CD4-positive, alpha-beta T cell treated with Interleukin-2 at 100 ng/mL for 4 hours (primary cell): ENCODE measurements at regions not wholly inside any gene's neighbourhood (a gene's known extent, or its start where the extent isn't known, plus 50 kb on each side); places are given as distances from the start of the nearest gene placed in this dataset.

Experiments used
- DNase-seq: peaks from one replicate; pipeline ENCODE4 v3.0.0-alpha.2; 2020; ENCODE audit warnings: low spot score

DNA sequence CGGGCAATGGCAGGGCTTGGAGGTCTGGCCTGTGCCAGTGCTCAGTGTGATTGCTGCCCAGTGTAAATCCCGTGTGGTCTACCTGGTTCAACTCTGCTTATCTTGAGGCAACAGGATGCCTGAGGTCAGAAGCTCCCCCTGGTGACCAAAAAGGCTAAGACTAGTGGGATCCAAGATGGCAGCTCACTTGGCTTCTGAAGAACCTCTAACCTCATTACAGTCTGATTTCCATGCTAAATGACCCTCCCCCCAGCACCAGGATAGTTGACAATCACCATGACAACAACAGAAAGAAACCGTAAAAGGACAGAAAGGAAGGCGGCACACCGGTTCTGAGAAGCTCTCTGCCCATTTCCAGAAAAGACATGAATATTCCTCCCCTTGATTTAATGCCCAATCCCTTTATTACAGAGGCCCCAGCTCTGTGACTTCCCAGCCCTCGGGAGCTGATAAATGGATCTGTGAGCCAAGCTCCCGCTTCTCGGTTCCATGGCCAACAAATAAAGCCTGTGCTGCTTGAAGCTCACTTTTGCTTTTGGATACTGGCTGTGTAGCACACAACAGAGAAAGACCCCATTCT, 398.4 kb downstream of the CTTN start:
- DNase-seq = no peak

DNA sequence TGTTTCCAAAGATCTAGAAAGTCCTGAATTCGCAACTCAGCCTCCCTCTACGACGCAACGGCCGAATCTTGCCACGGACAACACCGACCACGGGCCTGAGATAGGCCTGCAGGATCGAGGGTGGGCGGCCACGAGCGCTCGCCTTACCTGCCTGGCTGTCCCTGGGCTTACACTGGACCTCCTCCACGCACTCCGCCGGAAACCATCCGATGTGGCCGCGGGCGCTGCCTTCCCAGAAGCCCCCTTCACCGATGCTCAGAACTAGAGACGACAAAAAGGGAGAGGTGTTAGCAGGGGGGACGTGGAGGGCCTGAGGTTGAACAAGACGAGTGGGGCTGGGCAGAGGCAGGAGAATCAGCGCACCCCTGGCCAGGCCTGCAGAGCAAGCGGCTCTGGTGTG, 400.0 kb downstream of the CTTN start:
- no peak for DNase-seq

DNA sequence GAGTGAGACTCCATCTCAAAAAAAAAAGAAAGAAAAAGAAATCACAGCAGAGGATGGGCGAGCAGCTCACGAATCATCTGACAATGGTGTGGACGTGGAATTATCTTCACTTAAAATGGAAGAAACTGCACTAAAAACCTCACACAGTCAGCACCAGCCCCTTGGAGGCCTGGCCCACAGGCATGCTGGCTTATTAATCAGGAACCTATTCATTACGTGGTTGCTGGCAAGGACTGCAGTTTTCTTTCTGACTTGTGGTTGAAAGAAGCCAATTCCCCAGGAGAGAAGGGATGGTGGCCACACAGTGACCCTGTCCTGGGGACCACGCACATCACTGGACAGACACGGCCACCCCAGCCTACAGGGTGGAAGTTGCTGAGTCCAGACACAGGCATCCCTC, 401.1 kb downstream of the CTTN start:
- no peak for DNase-seq

DNA sequence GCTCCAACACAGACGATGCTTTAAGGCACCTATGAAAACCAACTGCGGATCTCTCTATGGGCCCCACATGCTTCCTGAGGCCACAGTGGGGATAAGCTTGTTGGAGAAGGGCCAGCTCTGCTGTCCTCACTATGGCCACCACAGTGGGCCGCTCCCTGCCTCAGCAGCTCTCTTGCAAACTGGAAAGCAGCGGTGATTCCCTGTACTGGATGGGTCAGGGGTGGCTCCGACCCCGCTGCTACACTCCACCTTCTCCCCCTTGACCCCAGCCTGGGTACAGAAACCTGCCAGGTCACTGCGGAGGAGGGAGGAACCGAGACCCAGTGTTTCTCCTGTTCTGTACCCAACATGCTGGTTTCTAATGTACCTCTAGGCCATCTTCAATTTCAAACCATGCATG, 403.9 kb downstream of the CTTN start:
- no peak for DNase-seq

DNA sequence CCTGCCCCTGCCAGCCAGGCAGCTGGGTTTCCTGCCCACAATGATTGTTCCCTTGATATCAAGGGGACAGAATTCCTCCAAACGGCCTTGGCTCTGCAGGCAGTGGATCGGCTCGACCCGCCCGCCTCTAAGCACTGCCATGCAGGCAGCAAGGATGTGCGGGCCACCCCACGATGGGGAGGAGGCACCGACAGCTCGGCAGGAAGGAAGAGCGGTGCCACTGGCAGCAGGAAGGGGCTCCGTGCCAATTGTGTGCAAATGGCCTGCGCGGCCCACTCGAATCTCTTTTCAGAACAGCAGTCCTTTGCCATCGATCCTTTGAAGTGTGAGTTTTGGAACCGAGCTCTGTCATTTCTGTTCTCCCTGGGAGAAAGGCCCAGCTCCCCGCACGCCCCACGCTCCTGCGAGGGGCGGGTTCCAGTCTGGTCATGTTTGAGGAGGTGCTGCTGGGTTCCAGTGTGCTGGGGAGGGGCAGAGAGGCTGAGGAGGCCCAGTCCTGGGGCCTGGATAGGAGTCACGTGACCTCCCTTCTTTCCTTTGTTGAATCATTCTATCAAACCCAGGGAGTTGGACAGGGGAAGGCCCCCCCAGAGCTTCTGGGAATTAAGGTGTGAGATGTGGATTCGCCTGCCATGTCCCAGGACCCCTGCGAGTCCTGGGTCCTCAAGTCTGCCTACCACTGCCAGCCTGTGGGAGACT, 406.0 kb downstream of the CTTN start:
- DNase-seq = no peak

DNA sequence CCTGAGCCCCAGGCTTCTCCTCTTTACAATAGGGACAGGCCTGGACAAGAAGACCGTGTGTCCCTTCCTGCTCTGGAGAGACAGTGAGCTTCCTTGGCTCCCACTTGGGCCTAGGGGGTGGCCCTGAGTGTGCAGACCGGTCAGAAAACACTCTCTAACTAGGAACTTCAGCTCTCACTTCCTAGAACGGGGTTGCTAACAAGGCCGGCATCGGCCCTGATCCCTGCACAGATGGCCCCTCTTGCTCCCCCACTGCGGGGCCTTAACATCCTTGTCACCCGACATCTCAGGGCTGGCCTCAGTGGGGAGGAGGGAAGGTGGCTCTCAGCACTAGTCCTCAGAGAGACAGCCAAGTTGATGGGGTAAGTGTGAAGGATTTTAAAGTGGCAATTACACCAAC, 406.9 kb downstream of the CTTN start:
- no peak for DNase-seq

DNA sequence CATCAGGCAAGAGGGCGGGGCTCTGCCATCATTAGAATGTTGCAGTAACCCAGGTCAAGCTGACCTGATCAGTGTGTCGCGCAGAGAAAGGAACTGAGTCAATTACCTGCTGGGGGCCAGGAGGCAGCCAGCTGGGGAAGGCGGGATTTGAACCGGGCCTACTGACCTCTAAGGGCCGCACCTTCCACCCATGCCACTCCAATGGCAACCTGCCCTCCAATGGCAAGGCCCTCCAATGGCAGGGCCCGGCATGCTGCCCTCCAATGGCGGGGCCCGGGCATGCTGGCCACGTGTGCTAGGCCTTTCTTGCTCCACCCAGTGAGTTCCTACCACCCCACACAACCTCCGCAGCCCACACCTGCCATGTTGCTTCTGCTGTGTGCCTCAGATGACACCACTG, 407.6 kb downstream of the CTTN start:
- no peak for DNase-seq

DNA sequence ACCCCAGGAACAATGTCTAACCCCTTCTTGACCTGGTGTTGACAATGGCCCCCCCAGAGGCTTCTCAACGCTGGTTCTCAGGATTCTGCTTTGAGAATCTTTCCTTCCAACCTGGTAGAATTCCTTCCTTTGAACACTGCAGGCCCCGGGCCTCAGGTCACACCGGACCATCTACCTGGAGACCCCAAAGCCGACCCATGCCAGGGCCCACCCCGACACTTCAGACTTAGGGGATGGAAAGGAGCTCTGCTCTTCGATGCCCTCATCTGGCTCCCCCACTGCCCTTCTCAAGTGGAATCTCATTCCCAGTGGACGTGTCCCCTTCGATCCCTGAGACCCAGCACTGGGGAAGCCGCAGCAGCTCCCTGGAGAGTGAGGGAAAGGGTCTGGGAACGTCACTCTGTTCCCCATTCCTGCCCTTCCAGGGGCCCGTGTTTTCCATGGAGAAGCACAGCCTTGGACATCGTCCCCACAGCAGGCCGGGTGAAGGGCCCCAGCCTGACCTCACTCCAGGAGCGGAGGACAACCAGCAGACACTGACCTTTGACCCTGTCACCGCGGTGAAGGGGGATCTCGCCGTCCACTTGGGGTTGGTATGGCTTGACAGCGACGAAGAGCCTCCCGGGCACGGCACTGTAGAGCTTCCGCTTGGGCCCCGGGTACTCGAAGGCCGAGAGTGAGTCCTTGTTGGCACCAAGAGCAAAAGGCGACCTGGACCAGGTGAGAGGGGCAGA, 408.3 kb downstream of the CTTN start:
- DNase-seq = no peak

DNA sequence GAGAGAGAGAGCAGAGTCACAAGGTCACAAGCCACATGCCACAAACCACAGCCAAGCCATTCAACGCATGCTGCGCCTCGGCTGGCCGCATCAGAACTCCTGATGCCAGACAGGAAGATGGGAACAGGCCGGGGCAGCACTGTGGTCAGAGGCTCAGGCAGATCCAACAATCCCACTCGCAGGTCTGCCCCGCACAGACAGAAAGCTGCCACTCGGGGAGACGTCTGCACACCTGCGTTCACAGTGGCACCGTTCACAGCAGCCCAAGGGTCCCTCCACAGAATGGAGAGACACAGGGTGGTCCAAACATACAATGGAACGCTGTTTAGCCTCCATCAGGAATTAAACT, 408.8 kb downstream of the CTTN start:
- no peak for DNase-seq

DNA sequence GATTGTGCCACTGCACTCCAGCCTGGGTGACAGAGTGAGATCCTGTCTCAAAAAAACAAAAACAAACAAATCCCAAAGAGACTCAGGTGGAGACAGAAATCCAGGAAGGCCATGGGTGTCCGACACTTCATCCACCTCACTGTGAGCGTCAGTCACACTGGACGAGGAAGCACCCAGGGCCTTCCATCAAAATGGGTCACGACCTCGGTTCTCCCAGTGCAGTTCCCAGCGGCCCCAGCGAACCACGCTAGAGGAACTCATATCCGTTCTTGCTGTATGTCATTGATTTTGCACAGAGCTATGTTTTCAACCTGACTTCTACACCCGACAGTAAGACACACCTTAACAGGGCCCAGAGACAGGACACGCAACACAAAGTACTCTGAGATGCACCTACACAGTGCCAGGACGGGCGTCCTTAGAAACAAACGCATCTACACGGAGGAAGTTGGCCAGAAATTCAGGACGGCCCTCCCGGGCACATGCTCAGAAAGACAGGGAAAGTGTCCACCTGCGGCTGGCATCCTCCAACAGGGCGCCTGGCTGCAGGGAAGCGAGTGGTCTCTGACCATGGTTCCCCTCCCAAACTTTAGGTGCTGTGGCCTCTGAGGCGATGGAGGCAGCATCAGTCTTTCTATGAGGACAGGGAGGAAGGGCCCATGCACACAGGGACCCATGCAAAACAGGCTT, 410.5 kb downstream of the CTTN start:
- DNase-seq = no peak

DNA sequence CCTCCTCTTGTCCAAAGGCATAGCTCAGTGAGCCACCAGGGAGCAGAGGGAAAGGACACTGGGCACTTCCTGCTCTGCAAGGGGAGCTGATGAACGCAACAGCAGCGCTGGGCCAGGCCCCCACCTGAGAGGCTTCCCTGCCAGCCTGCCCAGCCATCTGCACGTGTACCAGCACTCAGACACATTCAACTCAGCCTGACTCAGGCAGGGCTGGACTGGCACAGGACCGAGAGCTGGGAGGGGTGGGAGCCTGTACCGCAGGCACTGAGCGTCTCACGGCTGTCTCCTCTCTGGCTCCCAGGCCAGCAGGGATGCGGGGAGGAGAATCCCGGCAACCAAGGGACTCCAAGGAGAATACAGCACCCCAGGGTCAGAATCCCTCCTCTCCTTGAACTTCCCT, 411.8 kb downstream of the CTTN start:
- no peak for DNase-seq

DNA sequence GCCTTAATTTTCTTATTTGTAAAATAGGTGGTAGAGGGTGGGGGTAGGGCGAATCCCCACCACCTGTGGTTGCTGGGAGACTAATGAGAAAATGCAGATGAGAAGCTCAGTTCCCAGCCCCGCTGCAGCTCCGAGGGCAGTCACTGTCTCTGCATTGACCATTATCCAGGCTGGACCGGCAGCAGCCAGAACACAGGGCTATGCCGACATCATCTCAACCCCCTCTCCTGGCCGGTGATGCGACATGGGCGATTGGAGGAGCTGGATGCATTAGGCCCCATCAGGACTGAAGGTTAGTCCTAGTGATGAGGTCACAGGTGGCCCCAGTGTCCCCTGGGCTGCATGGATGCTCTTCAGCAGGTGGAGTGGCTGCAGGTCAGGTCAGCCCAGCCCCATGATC, 412.4 kb downstream of the CTTN start:
- no peak for DNase-seq

DNA sequence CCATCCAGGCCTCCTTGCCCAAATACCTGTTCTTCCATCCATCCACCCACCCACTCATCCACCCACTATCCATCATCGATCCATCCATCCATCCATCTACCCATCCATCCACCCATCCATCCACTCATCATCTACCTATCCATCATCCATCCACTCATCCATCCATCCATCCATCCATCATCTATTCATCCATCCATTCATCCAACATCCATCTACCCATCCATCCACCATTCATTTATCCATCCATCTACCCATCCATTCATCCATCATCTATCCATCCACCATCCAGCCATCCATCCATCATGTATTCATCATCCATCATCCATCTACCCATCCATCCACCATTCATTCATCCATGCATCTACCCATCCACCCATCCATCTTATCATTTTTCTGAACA, 413.2 kb downstream of the CTTN start:
- DNase-seq = no peak

DNA sequence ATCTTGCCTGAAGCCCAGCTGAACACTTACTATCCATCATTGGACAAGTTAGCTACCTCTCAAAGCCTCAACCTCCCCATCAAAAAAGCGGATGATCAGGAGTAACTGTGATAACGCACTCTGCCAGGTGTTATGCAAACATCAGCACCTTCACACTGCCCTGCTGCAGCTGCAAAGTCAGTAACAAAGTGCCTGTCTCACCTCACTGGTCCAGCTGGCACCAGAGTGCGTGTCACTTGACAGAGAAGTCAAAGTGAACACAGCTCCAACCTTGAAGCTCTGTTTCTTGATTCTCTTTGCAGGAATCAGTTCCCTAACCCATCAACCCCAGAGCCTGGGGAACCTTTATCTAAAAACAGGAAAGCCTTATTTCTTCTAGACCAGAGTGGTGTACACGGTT, 413.6 kb downstream of the CTTN start:
- DNase-seq = no peak

DNA sequence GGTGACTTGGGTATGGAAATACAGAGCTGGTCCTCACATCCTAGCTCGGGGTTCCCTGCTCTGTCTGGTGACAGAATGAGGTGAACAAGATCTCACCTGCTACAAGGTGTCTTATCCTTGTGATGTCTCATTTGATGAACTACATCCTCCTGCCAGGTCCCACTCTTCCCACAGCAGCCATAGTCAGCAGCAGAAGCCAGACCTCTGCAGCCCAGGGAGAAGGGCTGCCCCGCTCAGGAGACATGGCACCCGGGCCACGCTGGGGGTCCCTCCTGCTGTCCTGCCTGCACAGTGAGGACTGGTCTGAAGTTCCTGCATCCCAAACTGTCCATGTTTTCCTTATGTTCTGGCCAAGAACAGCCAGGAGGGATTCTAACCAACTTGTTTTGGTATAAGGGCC, 414.1 kb downstream of the CTTN start:
- DNase-seq = no peak

DNA sequence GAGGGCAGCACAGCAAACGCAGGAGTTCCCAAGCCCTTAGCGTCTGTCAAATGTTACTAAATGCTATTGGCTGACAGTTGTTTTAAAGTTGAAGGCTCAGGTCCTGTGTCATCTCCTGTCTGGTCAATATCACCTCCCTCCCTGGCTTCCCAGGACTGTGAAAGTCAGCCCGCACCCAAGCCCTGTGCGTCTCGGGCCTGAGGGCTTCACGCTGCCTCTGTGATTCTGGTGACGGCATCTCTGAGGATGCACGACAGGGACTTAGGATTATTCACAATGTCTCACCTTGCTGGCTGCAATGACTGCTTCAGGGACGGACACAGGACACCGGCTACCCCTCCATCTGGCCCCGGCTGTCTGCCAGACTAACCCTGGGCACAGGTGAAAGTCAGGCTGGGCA, 415.3 kb downstream of the CTTN start:
- no peak for DNase-seq

DNA sequence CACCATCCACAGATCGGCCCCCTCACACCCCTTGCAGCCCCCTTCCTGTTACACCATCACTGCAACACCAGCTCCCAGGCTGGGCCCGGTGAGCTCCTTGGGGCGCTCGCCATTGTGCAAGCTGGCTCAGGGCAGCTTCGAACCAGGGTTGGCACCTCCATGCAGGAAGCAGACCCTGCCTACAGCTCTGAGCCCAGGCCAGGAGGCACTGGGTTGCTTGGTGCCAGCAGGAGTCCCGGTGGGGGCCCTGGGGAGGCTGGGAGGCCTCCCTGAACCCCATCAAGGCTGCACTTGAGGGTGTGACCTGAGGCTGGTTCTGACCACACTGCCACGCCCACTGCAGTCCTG, 417.1 kb downstream of the CTTN start:
- no peak for DNase-seq

DNA sequence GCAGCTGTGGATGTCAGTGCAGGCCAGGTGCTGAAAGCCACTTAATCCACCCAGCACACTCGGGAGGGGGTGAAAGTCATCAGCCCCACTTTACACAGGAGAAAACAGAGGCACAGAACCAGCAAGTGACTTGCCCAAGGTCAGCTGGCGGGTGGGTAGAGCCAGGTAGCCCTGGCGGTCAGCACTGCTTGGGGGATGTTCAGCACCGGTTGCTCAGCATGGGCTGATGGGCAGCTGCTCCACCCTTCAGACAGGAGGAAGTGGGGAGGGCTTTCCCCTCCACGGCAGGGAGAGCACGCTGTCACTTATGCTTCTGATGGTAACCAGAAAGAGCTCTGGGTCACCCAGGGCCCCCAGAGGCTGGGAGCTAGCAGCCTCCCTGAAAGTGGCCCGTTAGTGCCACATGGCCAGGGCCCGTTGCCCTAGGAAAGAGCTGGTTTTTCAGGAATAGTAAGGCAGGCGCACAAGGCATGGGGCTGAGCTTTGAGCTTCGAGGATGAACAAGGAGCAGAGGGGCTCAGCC, 417.9 kb downstream of the CTTN start:
- no peak for DNase-seq

DNA sequence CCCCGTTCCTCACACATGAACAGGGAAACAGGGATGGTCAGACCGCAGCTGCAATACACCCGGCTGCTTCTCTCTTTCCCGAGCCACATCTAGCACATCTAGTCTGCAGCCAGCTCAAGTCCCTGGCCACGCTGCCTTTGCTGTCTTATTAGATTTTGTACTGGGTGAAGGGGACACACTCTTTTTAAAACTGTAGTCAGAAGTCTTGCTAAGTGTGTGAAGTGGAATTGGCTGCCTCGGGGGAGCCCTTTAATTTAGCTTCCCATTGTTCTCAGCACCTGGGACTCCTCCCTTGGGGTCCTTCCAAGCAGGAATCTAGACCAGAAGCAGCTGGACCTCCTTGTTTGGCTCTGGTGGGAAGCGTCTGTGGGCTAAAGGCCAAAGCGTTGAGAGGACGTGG, 420.0 kb downstream of the CTTN start:
- no peak for DNase-seq

DNA sequence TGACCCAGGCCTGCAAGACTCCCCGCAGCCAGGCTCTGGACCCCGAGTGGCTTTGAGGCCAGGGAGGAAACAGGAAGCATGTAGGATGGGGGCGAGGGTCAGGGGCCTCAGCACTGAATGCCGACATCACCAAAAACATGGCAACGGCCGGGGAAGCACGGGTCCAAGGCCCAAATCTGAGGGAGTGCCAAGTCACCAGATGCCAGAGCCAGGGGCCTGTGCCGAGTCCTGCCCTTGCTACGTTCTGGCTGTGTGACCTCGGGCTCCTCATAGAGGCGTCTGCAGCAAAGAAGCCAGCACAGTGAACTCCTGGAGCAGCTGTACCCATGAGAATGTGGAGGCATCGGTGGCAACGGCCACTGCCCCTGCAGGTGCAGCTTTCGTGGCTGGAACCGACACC, 420.7 kb downstream of the CTTN start:
- DNase-seq = no peak

DNA sequence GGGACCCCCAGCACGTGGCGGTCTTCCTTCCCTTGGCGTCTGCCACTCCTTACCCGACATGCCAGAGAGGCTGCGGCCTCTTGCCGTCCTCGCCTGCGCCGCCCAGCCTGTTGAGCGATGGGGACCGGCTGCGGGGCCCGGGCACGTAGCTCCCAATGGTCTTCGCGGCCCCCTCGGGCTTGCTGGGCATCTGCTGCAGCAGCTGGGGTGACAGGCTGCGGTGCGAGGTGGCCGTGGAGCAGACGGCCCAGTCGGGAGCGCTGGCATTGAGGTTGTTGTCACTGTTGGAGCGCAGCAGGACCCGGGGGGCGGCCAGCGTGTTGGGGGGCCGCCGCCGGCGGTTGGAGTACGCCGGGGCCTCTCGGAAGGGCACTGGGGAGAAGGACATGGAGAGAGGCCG, 422.0 kb downstream of the CTTN start:
- no peak for DNase-seq

DNA sequence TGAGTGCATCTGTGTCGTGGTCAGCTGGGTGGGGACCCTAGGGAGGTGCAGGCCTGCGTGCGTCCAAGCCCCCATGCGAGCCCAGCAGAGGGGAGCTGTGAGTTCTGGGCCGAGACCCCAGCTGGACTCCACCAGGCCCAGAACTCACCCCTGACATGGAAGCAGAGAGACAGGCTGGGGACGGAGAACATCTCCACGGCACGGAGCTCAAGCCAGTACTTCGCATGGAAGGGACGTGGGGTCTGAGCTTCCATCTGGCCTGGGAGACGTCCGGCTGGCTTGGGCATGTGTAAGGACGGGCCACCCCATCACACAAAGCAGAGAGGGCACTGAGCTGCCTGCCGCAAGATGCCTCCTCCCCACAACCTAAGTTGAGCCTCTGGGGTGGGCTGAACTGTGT, 422.4 kb downstream of the CTTN start:
- DNase-seq = no peak

DNA sequence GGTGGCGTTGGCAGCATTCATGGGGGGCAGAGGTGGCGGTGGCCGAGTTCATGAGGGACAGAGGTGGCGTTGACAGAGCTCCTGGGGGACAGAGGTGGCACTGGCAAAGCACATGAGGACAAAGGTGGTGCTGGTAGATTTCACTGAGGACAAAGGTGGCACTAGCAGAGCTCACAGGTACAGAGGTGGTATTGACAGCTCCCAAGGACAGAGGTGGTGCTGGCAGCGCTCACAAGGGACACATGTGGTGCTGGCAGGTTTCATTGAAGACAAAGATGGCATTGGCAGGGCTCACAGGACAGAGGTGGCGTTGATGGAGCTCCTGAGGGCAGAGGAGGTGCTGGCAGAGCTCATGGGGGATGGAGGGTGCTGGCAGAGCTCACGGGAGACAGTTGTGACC, 425.4 kb downstream of the CTTN start:
- no peak for DNase-seq
